ENCODE measurements at regions not wholly inside any gene's neighbourhood (a gene's known extent, or its start where the extent isn't known, plus 50 kb on each side); places are given as distances from the start of the nearest gene placed in this dataset.

DNA sequence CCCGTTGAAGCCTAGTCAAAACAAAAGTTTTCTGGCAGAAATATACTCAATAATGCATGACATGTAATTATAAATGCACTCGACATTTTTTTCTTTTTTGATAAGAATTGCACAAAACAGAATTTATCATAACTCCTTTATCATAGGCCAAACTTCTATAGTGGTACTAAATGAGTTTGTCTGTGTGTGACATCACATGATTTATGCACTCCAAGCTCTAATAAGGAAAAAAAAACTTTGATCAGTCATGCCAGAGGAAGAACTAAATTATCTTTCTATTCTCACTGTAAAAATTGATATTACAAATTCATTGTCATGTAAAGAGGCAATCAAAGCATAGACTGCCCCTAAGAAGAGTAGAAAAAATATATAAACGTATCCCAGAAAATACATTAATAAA lies 112.4 kb upstream of the NOCT start:
- 77 to 84% methylated on average over 3 of the region's 3 CpGs for WGBS, 2 donors
- H3K27ac ChIP-seq (ENCODE audit: low read depth in 1 of 2, low read length in 1 of 2), result no peak overlapping the region
- no peak for TF ChIP-seq CTCF (IDR thresholded peaks at IDR 0.05; ENCODE audit: control extremely low read depth, extremely low read depth)
- H3K9ac ChIP-seq (ENCODE audit: insufficient read depth in 1 of 2, low read length in 2 of 2), result no peak overlapping the region
- no peaks in the 10 kb centered on the region for H3K9me3 ChIP-seq (ENCODE audit: control insufficient read depth in 4 of 4, insufficient read depth in 3 of 4, low read length in 3 of 4)
- no peaks in the 10 kb centered on the region for H3K27me3 ChIP-seq (ENCODE audit: control insufficient read depth in 3 of 3, insufficient read depth in 3 of 3, low read length in 2 of 3)
- ATAC-seq (ENCODE audit: insufficient read depth, low FRiP score), result no peak
- no peak overlapping the region for H3K4me3 ChIP-seq
- DNase-seq, result no peak
- H3K4me1 ChIP-seq (ENCODE audit: control insufficient read depth in 5 of 5, insufficient read depth in 5 of 5, low read length in 5 of 5), result peaks cover 0 to 2% (median 0%) of the 10 kb centered on the region in 5 donors
- no peaks in the 10 kb centered on the region for H3K36me3 ChIP-seq (ENCODE audit: control insufficient read depth in 4 of 4, insufficient read depth in 4 of 4, low read length in 4 of 4)

DNA sequence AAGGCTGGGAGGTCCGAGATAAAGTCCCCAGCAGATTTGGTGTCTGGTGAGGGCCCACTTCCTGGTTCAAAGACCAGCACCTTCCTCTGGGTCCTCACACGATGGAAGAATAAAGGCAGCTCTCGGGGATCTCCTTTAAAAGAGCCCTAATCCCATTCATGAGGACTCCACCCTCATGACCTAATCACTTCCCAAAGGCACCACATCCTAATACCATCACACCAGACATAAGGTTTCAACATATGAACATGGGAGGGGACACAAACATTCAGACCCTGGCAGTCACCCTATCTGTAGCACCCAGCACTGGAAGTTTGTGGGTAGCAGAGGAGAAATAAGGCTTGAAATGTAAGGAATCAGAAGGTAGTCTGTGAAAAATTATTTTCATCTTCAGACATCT lies 112.9 kb upstream of the NOCT start:
- Histone ChIP-seq H3K9ac (ENCODE audit: insufficient read depth in 1 of 2, low read length in 2 of 2) (no peak overlapping the region), H3K4me3 (no peak overlapping the region), H3K36me3 (ENCODE audit: control insufficient read depth in 4 of 4, insufficient read depth in 4 of 4, low read length in 4 of 4) (no peaks in the 10 kb centered on the region), H3K9me3 (ENCODE audit: control insufficient read depth in 4 of 4, insufficient read depth in 3 of 4, low read length in 3 of 4) (no peaks in the 10 kb centered on the region), H3K27me3 (ENCODE audit: control insufficient read depth in 3 of 3, insufficient read depth in 3 of 3, low read length in 2 of 3) (no peaks in the 10 kb centered on the region), H3K27ac (ENCODE audit: low read depth in 1 of 2, low read length in 1 of 2) (no peak overlapping the region), H3K4me1 (ENCODE audit: control insufficient read depth in 5 of 5, insufficient read depth in 5 of 5, low read length in 5 of 5) (peaks cover 0 to 4% (median 0%) of the 10 kb centered on the region in 5 donors)
- ATAC-seq (ENCODE audit: insufficient read depth, low FRiP score), result no peak
- WGBS, 2 donors, result 82 to 86% methylated on average over 3 of the region's 3 CpGs
- DNase-seq, result no peak
- TF ChIP-seq CTCF (IDR thresholded peaks at IDR 0.05; ENCODE audit: control extremely low read depth, extremely low read depth), result no peak

DNA sequence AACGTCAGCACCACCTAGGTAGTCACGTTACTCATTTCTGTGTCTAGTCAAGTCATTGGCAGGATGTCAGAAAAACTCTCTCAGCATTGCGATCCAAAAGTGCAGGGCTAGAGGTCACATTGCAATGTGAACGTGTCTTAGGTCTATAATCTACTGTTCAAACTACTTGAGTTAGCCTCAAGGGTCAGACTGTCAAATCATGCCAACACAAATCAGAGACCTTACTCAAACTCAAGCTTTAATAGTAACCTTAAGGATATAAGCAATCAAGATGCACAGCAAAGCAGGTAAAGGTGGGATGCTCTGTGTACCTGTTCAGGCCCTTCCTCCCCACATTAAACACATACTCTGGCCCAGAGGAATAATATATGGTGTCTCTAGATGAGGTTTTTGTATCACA lies 114.4 kb upstream of the NOCT start:
- Histone ChIP-seq H3K4me1 (ENCODE audit: control insufficient read depth in 5 of 5, insufficient read depth in 5 of 5, low read length in 5 of 5) (peaks cover 0 to 4% (median 0%) of the 10 kb centered on the region in 5 donors), H3K9ac (ENCODE audit: insufficient read depth in 1 of 2, low read length in 2 of 2) (no peak overlapping the region), H3K9me3 (ENCODE audit: control insufficient read depth in 4 of 4, insufficient read depth in 3 of 4, low read length in 3 of 4) (no peaks in the 10 kb centered on the region), H3K36me3 (ENCODE audit: control insufficient read depth in 4 of 4, insufficient read depth in 4 of 4, low read length in 4 of 4) (no peaks in the 10 kb centered on the region), H3K4me3 (no peak overlapping the region), H3K27ac (ENCODE audit: low read depth in 1 of 2, low read length in 1 of 2) (no peak overlapping the region), H3K27me3 (ENCODE audit: control insufficient read depth in 3 of 3, insufficient read depth in 3 of 3, low read length in 2 of 3) (no peaks in the 10 kb centered on the region)
- ATAC-seq (ENCODE audit: insufficient read depth, low FRiP score), result no peak
- DNase-seq, result no peak
- no peak for TF ChIP-seq CTCF (IDR thresholded peaks at IDR 0.05; ENCODE audit: control extremely low read depth, extremely low read depth)
- 73 to 83% methylated on average over 4 of the region's 4 CpGs for whole genome bisulfite sequencing, 2 donors

DNA sequence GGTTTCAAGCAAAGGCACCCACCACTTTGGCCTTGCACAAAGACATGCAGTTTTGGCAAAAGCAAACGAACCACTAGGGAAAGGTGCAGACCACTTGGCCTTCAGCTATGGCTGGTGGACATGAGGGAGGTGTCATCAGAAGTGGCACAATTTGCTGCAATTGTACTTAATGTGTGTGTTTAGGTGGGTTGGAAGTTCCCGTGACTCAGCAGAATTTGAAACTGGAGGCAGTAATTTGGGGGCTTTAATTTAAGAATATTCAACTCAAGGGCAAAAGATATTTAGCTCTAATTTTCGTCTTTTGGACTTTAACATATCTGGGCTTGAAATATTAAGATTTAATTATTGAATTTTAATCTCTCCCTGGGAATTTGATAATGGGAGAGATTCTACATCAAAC lies 115.6 kb upstream of the NOCT start:
- no peaks in the 10 kb centered on the region for H3K27me3 ChIP-seq (ENCODE audit: control insufficient read depth in 3 of 3, insufficient read depth in 3 of 3, low read length in 2 of 3)
- H3K9ac ChIP-seq (ENCODE audit: insufficient read depth in 1 of 2, low read length in 2 of 2), result no peak overlapping the region
- peaks cover 0 to 4% (median 0%) of the 10 kb centered on the region in 5 donors for H3K4me1 ChIP-seq (ENCODE audit: control insufficient read depth in 5 of 5, insufficient read depth in 5 of 5, low read length in 5 of 5)
- ATAC-seq (ENCODE audit: insufficient read depth, low FRiP score) (no peak), DNase-seq (no peak)
- no peak overlapping the region for H3K27ac ChIP-seq (ENCODE audit: low read depth in 1 of 2, low read length in 1 of 2)
- H3K36me3 ChIP-seq (ENCODE audit: control insufficient read depth in 4 of 4, insufficient read depth in 4 of 4, low read length in 4 of 4), result no peaks in the 10 kb centered on the region
- WGBS, 2 donors, result 92 to 94% methylated on average over 3 of the region's 3 CpGs
- no peaks in the 10 kb centered on the region for H3K9me3 ChIP-seq (ENCODE audit: control insufficient read depth in 4 of 4, insufficient read depth in 3 of 4, low read length in 3 of 4)
- no peak for TF ChIP-seq CTCF (IDR thresholded peaks at IDR 0.05; ENCODE audit: control extremely low read depth, extremely low read depth)
- no peak overlapping the region for H3K4me3 ChIP-seq
